GM18951 (cell line): ENCODE measurements at regions not wholly inside any gene's neighbourhood (a gene's known extent, or its start where the extent isn't known, plus 50 kb on each side); places are given as distances from the start of the nearest gene placed in this dataset.
"Not testable (repeated sequence)": the region's sequence is repeated elsewhere in the genome, so short reads cannot be mapped to it uniquely, and the experiment has no call there.

ENCODE experiments used
- POLR2A ChIP-seq: IDR thresholded peaks from 4 replicates; pipeline ENCODE4 v1.6.1; 2011; ENCODE audit warnings: mild to moderate bottlenecking; ENCODE audit not compliant: insufficient read length, insufficient read depth; ENCODE audit errors: extremely low read depth
- in situ Hi-C: fragments of 300-500 bp; cut with MboI; formaldehyde crosslinking; loops from one replicate; pipeline ENCODE4 v1.12.0; 2022; ENCODE audit warnings: low sequenced_read_pairs, mixed read lengths, inconsistent platforms; ENCODE audit not compliant: unreplicated experiment

DNA sequence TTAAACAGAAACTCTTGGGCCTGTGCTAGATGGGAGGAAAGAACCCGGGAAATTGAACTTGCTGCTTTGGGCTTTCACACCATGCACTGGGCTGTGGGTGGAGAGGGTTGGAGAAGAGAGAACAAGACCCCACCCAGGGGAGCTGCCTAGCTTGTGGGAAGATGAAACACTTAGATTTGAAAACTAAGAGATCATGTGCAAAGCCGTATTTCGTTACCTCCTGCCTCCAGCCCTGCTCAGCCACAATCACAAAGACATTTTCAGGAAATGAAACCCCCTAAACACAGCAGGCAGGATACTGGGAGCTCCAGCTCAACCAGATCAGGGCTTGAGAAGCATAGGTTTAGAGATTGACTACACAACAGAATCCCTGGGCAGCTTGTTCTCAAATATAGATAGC lies 183.0 kb upstream of the C2CD4B start:
- no peak for TF ChIP-seq POLR2A
- in situ Hi-C loops = no loop called here

DNA sequence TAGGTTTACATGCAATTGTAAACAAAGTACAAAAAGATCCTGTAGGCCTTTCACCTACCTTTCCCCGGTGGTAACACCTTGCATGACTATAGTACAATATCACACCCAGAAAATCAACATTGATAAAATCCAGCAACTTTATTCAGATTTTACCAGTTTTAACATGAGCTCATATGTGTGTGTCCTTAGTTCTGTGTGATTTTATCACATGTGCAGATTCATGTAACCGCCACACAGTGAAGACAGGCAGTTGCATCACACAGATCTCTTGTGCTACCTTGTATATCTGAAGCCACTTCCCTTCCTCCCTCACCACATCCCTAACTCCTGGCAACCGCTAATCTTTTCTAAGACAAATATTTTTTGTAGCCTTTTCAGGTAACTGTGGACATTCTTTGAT lies 183.5 kb upstream of the C2CD4B start:
- in situ Hi-C loops = no loop called here
- TF ChIP-seq POLR2A = no peak

DNA sequence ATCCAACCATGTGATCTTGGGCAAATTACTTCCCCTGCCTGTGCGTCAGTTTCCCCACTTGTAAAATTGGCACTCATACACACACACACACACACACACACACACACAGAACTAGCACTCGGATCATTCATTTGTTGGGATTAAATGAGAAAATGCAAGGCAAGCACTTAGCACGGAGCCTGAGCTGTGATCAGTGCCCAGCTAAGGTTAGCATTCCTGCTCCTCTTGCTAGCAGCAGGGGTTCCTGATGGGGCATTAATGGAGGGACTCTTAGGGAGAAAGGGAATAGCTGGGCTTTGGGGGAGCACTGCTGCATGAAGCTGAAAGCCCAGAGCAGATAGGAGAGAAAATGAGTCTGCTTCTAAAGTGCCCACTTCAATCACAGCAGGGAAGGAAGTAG lies 187.7 kb upstream of the C2CD4B start:
- in situ Hi-C loops = no loop called here
- TF ChIP-seq POLR2A = no peak

DNA sequence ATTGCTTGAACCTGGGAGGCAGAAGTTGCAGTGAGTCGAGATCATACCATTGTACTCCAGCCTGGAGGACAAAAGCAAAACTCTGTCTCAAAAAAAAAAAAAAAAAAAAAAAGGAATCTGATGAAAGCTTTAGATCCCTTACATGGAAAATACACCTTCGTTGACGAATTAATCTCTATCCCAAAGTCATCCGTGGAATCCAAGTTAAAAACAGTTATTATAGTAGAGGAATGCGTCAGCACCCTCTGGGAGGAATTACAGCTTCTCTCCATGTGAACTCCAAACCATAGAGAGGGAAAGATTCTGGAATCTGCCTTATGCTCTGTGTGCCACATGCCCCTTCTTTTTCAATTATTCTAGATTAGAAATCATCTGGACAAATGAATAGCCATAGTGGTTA lies 192.3 kb upstream of the C2CD4B start:
- in situ Hi-C loops = no loop called here
- TF ChIP-seq POLR2A = no peak

DNA sequence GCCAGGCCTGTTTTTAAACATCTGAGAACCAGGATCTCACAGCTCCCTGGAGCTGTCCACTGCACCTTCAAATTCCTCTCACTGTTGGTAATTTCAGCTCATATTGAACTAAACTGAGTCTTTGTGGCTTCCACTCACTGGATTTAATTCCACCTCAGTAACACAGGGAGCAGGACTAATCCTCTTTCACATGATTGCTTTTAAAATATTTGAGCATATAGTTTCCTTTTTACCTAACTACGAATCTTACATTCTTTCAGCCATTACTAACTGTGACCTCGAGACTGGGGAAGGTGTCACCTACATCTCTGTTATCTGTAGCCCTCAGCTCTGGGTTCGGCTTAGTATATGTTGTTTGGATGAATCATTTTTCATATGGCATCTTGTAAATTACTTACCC lies 194.3 kb upstream of the C2CD4B start:
- in situ Hi-C loops = no loop called here

DNA sequence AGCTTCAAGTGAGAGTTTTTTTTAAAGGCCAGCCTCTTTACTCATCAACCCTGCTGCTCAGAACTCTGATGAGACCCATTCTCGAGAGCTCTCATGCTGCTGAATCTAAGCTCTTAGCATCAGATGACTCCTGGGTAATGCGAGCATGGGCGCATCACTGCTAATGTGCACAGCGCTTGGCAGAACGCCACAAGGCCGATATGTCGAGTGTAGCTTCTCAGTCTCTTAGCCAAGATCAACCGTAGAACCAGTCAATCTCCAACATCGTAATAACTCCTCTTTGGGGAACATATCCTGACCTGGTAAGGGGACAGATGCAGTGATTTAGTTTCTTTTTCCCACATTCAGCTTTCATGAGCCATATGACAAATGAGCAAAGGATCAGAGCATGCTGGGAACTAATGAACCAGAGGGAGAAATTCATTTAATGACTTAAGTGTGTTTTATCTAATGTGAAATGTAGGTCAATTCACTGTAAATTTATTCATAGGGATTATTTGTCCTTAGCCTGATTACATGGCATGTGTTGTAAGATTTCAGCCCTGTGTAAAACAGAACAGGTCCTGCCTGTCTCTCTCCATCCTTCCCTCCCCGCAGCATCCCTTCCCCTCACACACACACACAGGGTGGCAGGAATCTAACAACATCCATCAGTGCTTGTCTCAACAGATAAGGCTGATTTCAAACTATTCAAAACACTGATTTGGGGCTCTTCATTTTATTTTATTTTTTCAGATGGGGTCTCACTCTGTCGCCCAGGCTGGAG lies 195.4 kb upstream of the C2CD4B start:
- in situ Hi-C loops = no loop called here
- no peak for TF ChIP-seq POLR2A

More for the DNA sequence above, 194.3 kb upstream of the C2CD4B start:
- TF ChIP-seq POLR2A = no peak

DNA sequence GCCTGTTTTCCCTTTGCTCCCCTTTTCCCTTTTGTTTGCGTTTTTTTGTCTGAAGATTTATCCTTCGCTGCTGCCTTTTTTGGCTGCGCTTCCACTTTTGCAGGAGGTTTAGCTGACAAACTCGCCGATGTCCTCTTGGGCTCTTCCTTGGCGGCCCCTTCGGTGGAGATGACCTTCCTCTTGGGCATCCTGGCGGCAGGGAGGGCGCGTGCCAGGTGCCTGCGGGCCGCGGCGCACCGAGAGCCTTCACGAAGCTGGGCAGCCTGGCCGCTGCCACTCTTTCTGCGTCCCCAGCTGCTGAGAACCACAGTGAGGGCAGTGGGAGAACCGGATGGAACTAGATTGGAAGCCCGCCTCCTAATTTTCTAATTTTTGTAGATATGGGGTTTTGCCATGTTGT lies 197.1 kb upstream of the C2CD4B start:
- no peak for TF ChIP-seq POLR2A
- in situ Hi-C loops = no loop called here

DNA sequence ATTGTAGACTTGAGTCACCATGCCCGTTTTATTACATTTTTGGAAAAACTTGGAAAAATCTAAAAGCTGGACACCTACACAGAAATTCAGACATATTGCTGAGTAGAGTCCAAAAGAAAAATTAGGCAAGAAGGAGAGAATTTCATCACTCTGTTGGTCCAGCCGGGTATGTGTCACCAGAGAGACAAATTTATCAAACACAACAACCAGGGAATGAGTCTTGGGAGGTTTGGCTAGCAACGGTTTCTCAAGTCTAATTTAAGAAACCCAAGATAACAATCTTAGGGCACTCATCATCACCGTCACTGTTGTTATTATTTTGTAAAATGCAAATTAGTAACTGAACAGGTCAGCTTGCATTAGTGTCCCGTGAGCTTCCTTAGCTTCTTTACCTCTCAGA lies 197.5 kb upstream of the C2CD4B start:
- no peak for TF ChIP-seq POLR2A
- in situ Hi-C loops = no loop called here

DNA sequence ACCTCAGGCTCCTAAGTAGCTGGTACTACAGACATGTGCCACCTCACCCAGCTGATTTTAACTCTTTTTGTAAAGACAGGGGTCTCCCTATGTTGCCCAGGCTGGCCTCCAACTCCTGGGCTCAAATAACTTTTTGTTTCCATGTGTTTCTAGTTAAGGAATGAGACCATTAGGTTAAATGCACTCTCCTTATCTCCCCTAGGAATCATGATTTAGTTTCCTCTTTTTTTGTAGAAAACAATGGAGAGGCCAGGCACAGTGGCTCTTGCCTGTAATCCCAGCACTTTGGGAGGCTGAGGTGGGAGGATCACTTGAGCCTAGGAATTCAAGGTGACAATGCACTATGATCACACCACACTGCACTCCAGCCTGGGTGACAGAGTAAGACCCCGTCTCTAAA lies 198.8 kb upstream of the C2CD4B start:
- in situ Hi-C loops = no loop called here

DNA sequence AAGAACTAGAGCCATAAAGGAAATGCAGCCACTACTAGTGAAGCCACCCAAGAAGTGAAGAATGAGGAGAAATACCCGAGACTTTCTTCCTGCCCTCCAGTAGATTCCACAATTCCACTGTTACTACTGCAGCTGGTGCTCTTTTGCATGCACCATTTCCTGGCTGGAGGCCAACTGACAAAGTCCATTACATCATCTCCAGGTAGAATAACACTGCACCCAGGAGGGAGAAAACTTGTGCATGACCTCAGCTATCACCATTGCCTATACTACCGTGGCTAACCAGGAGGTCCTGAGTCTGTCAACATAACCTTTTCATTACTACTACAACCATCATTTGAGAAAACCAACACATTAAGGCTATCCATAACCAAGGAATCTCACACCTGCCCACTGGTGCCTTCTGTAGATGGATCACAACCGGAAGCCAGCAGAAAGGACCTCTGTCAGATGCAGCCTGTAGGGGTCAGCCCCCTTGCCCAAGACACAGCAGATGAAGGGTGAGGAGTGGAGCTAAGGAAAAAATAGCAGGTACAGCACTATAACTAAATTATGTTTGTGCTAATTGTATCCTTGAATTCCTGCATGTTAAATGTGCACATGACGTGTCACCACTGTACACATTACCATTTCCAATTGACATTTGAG lies 200.8 kb upstream of the C2CD4B start:
- no peak for TF ChIP-seq POLR2A
- in situ Hi-C loops = no loop called here

More for the DNA sequence above, 198.8 kb upstream of the C2CD4B start:
- TF ChIP-seq POLR2A = no peak

DNA sequence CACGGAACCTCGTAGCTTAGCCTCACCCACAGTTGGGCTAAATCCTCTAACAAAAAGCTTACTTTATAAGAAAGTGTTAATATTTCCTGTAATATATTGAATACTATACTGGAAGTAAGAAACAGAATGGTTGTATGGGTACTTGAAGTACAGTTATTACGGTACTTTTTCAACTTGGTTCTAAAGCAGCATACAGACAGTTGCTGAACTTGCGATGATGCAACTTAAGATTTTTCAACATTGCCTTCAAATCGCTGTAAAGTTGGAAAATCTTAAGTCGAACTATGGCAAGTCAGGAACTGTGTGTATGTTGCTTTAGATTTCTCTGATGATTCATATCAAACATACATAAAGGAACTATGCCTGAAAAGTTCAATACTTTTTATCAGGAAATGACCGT lies 204.4 kb upstream of the C2CD4B start:
- no peak for TF ChIP-seq POLR2A
- in situ Hi-C loops = no loop called here

DNA sequence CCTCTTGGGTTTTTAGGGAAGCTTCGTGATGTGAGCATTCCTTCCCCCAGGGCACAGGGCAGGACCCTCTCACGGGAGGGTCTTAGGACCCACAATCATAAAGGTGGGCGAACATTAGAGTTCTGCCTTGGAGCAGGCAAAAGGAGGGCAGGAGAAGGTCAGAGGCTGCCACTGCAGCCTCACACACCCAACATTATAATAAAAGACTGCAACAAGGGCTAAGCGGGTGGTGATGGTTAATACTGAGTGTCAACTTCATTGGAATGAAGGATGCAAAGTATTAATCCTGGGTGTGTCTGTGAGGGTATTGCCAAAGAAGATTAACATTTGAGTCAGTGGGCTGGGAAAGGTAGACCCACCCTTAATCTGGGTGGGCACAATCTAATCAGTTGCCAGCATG lies 206.6 kb upstream of the C2CD4B start:
- in situ Hi-C loops = not testable (repeated sequence)

DNA sequence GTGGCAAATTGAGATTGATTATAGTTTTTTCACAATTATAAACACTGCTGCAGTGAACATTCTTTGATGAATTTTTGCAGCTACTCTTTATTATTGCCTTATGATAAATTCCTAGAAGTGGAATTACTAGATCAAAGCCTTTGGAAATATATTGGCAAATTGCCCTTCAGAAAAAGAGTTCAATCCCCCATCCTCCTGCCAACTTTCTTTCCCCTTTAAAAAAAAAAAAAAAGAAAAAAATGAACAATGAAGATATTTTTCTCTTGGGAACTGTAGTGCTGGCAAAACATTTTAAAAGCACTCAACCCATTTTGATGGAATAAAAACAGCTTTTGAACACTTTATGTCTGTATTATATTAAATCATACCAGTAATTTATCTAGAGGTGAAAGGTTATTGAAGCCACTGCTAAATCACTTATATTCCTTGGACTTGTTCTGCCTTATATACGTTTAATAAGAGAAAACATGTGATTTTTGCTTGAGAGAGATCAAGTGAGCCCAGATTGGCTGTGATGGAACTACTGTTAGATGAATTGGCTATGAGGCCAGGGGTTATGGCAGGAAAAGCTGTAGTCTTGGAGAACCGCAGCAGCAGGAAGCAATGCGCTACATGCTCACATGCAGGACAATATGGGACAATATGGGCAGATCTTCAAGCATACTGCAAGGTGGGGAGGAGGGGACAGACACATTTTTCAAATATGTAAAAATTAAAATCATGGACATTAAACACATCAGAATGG lies 212.8 kb upstream of the C2CD4B start:
- no peak for TF ChIP-seq POLR2A
- in situ Hi-C loops = no loop called here
